Natural killer cell (primary cell): ENCODE measurements at regions not wholly inside any gene's neighbourhood (a gene's known extent, or its start where the extent isn't known, plus 50 kb on each side); places are given as distances from the start of the nearest gene placed in this dataset.
"Not testable (repeated sequence)": the region's sequence is repeated elsewhere in the genome, so short reads cannot be mapped to it uniquely, and the experiment has no call there.

Experiments used
- ATAC-seq, 3 donors: fragments of 150-1000 bp in 2 of 3; fragments of 200-7000 bp in 1 of 3; cut with Tn5 transposase; 1 replicate in 1 of 3; 2 replicates in 2 of 3; pipeline ENCODE4 v1.10.0; 2021; ENCODE audit warnings: mild to moderate bottlenecking in 2 of 3, moderate library complexity in 2 of 3
- DNase-seq, 2 donors: peaks; one replicate each; pipeline versions ENCODE4 v3.0.0 to v3.0.0-alpha.2; 2013 to 2021; ENCODE audit warnings: mixed read lengths in 1 of 2
- H3K27ac ChIP-seq: one replicate; pipeline ENCODE4 v1.5.1; 2013; ENCODE audit warnings: mild to moderate bottlenecking, low read length
- H3K27me3 ChIP-seq: one replicate; pipeline ENCODE4 v1.6.1; 2013; ENCODE audit warnings: low read length; ENCODE audit not compliant: control insufficient read depth, insufficient read depth
- H3K36me3 ChIP-seq: one replicate; pipeline ENCODE4 v1.6.1; 2013; ENCODE audit warnings: low read length; ENCODE audit not compliant: control insufficient read depth, insufficient read depth
- H3K4me1 ChIP-seq: one replicate; pipeline ENCODE4 v1.6.1; 2013; ENCODE audit warnings: low read length; ENCODE audit not compliant: control insufficient read depth, insufficient read depth
- H3K4me3 ChIP-seq: one replicate; pipeline ENCODE4 v1.5.1; 2013; ENCODE audit warnings: low read length
- H3K9me3 ChIP-seq: one replicate; pipeline ENCODE4 v1.6.1; 2013; ENCODE audit warnings: low read length; ENCODE audit not compliant: control insufficient read depth, insufficient read depth
- H3K27ac Mint-ChIP-seq, 2 donors: one replicate each; pipeline ENCODE4 v1.8.0; 2022; ENCODE audit warnings: mild to moderate bottlenecking in 2 of 2, mixed read lengths in 2 of 2, moderate library complexity in 1 of 2
- H3K27me3 Mint-ChIP-seq, 2 donors: one replicate each; pipeline ENCODE4 v1.8.0; 2022; ENCODE audit warnings: low read depth in 2 of 2, mixed read lengths in 2 of 2
- H3K36me3 Mint-ChIP-seq: one replicate; pipeline ENCODE4 v1.8.0; 2022; ENCODE audit warnings: mixed read lengths
- H3K4me1 Mint-ChIP-seq, 2 donors: one replicate each; pipeline ENCODE4 v1.8.0; 2022; ENCODE audit warnings: mixed read lengths in 2 of 2
- H3K4me3 Mint-ChIP-seq: one replicate; pipeline ENCODE4 v1.8.0; 2022; ENCODE audit warnings: mild to moderate bottlenecking, moderate library complexity, mixed read lengths
- H3K9me3 Mint-ChIP-seq, 2 donors: one replicate each; pipeline ENCODE4 v1.8.0; 2022; ENCODE audit warnings: mixed read lengths in 2 of 2
- WGBS: methylation state at CpG from one replicate; pipeline ENCODE4 v1.1.7; 2013; ENCODE audit warnings: missing lambda C conversion rate; ENCODE audit not compliant: insufficient coverage; 5-methylcytosine and 5-hydroxymethylcytosine counted together
- intact Hi-C: fragments of 100-400 bp; cut with micrococcal nuclease; formaldehyde crosslinking; loops from one replicate; pipeline ENCODE4 v1.14.2; 2022
- TF ChIP-seq, protein P1 (sequence below): fragments of 200-600 bp; IDR thresholded peaks from one replicate; pipeline ENCODE4 v1.8.0; 2022; ENCODE audit warnings: antibody characterized with exemption

DNA sequence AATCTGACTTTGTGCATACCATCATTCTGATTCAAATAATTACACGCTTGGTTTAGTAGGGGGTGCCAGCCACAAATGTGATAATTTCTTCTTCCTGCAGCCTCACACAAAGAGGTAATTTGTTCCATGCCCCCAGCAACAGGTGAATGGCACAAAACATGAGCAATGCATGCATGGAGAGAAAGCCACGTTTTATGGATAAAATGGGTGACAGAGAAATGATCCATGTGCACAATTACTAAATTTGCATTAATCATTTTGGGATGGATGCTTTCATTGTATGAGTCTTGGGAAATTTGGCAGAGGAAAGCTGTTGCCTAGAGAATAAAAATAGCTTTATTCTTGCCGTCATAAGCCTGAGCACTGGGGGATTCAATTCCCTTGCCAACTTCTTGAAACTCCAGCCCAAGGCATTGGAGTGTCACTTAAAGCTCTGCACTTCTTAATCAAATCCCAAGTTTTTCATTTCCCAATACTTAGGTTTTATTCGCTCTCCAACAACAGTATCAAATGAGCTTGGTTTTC is 411.6 kb downstream of the GBE1 start:
- no peak overlapping the region for H3K4me3 Mint-ChIP-seq
- DNase-seq (no peak), ATAC-seq (no peak)

DNA sequence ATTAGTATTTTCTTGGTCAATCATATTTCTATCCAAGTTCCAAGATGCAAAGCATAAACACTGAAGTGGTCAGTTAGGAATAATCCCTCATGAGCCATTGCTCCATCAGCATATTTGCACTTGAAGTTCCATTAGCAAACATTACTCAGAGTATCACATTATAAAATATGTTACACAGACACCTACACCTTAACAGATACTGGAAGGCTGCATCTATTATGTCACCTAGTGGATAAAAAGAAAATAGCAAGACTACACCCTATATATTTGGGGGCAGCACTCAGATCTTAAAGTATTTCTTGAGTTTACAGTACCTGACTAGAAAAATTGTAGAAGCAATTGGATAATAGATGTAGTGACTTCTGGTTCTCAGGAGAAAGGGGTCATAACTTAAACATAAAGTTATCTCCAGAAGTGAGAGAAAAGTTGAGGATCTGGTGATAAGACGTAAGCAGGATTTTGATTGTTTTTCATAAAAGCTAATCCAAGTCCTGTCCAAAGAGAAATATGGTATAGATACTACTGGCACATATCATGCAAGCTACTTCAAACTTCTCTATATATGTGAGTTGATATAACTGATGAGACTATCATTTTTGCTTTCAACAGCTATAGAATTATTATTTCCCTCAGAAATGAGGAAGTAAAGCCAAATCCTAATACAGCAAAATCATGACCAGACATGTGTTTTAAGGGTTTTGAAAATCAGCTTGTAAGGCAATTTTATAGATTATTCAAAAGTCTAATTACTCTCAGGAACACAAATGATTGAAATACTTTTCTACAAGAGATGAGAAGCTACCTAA is 422.2 kb downstream of the GBE1 start:
- no peak overlapping the region for H3K27ac Mint-ChIP-seq
- H3K4me1 Mint-ChIP-seq: no peaks in the 10 kb centered on the region
- H3K36me3 ChIP-seq: no peaks in the 10 kb centered on the region
- H3K27me3 ChIP-seq: no peaks in the 10 kb centered on the region
- H3K9me3 ChIP-seq: no peaks in the 10 kb centered on the region
- H3K27ac ChIP-seq: no peak overlapping the region
- ATAC-seq: no peak
- 100% methylated on average over 1 of the region's 1 CpG for WGBS
- H3K9me3 Mint-ChIP-seq: peaks cover 3 to 6% of the 10 kb centered on the region in 2 donors
- TF ChIP-seq, protein P1, sequence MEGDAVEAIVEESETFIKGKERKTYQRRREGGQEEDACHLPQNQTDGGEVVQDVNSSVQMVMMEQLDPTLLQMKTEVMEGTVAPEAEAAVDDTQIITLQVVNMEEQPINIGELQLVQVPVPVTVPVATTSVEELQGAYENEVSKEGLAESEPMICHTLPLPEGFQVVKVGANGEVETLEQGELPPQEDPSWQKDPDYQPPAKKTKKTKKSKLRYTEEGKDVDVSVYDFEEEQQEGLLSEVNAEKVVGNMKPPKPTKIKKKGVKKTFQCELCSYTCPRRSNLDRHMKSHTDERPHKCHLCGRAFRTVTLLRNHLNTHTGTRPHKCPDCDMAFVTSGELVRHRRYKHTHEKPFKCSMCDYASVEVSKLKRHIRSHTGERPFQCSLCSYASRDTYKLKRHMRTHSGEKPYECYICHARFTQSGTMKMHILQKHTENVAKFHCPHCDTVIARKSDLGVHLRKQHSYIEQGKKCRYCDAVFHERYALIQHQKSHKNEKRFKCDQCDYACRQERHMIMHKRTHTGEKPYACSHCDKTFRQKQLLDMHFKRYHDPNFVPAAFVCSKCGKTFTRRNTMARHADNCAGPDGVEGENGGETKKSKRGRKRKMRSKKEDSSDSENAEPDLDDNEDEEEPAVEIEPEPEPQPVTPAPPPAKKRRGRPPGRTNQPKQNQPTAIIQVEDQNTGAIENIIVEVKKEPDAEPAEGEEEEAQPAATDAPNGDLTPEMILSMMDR: no peak
- no peaks in the 10 kb centered on the region for H3K36me3 Mint-ChIP-seq
- no peak overlapping the region for H3K4me3 ChIP-seq
- intact Hi-C loops: no loop called here
- H3K27me3 Mint-ChIP-seq: no peaks in the 10 kb centered on the region
- no peaks in the 10 kb centered on the region for H3K4me1 ChIP-seq
- H3K4me3 Mint-ChIP-seq: no peak overlapping the region
- no peak for DNase-seq

More for the DNA sequence above, 411.6 kb downstream of the GBE1 start:
- TF ChIP-seq, protein P1: no peak
- no peak overlapping the region for H3K27ac ChIP-seq
- Mint-ChIP-seq H3K36me3 (no peaks in the 10 kb centered on the region), H3K27me3 (no peaks in the 10 kb centered on the region), H3K4me1 (no peaks in the 10 kb centered on the region), H3K9me3 (peaks cover under 1 to 6% of the 10 kb centered on the region in 2 donors), H3K27ac (no peak overlapping the region)
- intact Hi-C loops: no loop called here
- H3K9me3 ChIP-seq: no peaks in the 10 kb centered on the region
- H3K4me1 ChIP-seq: no peaks in the 10 kb centered on the region
- H3K36me3 ChIP-seq: no peaks in the 10 kb centered on the region
- H3K27me3 ChIP-seq: no peaks in the 10 kb centered on the region
- WGBS: 68% methylated on average over 2 of the region's 4 CpGs
- no peak overlapping the region for H3K4me3 ChIP-seq

- Mint-ChIP-seq H3K9me3 (peaks cover 6 to 7% of the 10 kb centered on the region in 2 donors), H3K4me3 (no peak overlapping the region), H3K36me3 (no peaks in the 10 kb centered on the region), H3K27ac (no peak overlapping the region), H3K27me3 (no peaks in the 10 kb centered on the region), H3K4me1 (no peaks in the 10 kb centered on the region)
- H3K4me3 ChIP-seq: no peak overlapping the region
- 88% methylated on average over 1 of the region's 4 CpGs for WGBS
- H3K9me3 ChIP-seq: no peaks in the 10 kb centered on the region
- TF ChIP-seq, protein P1: no peak
- H3K36me3 ChIP-seq: no peaks in the 10 kb centered on the region
- H3K27ac ChIP-seq: no peak overlapping the region
- H3K27me3 ChIP-seq: no peaks in the 10 kb centered on the region
- intact Hi-C loops: no loop called here
- H3K4me1 ChIP-seq: no peaks in the 10 kb centered on the region
- DNase-seq (no peak), ATAC-seq (no peak)
Measured at GRCh38 chr3:81336470-81336869, 425.0 kb downstream of the GBE1 start.

GRCh38 chr3:81329835-81330234 is 431.6 kb downstream of the GBE1 start:
- H3K27ac Mint-ChIP-seq, ATAC-seq, H3K36me3 Mint-ChIP-seq, H3K9me3 ChIP-seq, H3K4me1 Mint-ChIP-seq, H3K4me3 Mint-ChIP-seq, H3K27me3 Mint-ChIP-seq, H3K27me3 ChIP-seq, H3K4me3 ChIP-seq, H3K4me1 ChIP-seq, H3K27ac ChIP-seq, H3K36me3 ChIP-seq, DNase-seq, intact Hi-C loops: not testable (repeated sequence)
- peaks cover 15 to 18% of the 10 kb centered on the region in 2 donors for H3K9me3 Mint-ChIP-seq
- 82% methylated on average over 7 of the region's 7 CpGs for WGBS
